Esophagus squamous epithelium (tissue), 4 donors: ENCODE measurements at regions not wholly inside any gene's neighbourhood (a gene's known extent, or its start where the extent isn't known, plus 50 kb on each side); places are given as distances from the start of the nearest gene placed in this dataset.

ENCODE experiments used
- CTCF ChIP-seq, 6 experiments: fragments of 450-650 bp in 4 of 6; fragments of 200-600 bp in 2 of 6; sonication (generic) in 2 of 6; IDR thresholded peaks; one replicate each; pipeline ENCODE4 v1.5.1; 2016 to 2019; ENCODE audit warnings: antibody characterized with exemption in 6 of 6, mild to moderate bottlenecking in 4 of 6, moderate library complexity in 4 of 6
- POLR2A ChIP-seq, 4 donors: fragments of 450-650 bp; IDR thresholded peaks; one replicate each; pipeline ENCODE4 v1.6.1; 2017; ENCODE audit warnings: antibody characterized with exemption in 4 of 4, mild to moderate bottlenecking in 4 of 4, moderate library complexity in 3 of 4

GRCh38 chr18:8479789-8480188 lies 129.4 kb upstream of the RAB12 start:
- no peak for TF ChIP-seq CTCF (IDR thresholded peaks at IDR 0.05)
- no peak for TF ChIP-seq POLR2A (IDR thresholded peaks at IDR 0.05)
